HFF-Myc (cell line): ENCODE measurements at regions not wholly inside any gene's neighbourhood (a gene's known extent, or its start where the extent isn't known, plus 50 kb on each side); places are given as distances from the start of the nearest gene placed in this dataset.
"Not testable (repeated sequence)": the region's sequence is repeated elsewhere in the genome, so short reads cannot be mapped to it uniquely, and the experiment has no call there.

ENCODE experiments used
- DNase-seq: peaks from one replicate; pipeline ENCODE4 v3.0.0-alpha.2; 2011; ENCODE audit warnings: low read depth; ENCODE audit errors: extremely low read depth
- H3K4me3 ChIP-seq: replicated peaks from 2 replicates; pipeline ENCODE4 v1.5.1; 2011; ENCODE audit warnings: low read depth, mild to moderate bottlenecking, control low read depth, low read length
- TF ChIP-seq, protein P1 (sequence below): IDR thresholded peaks from 2 replicates; pipeline ENCODE4 v1.5.1; 2012; ENCODE audit warnings: mild to moderate bottlenecking, low read depth, low read length, control low read depth; ENCODE audit errors: missing control alignments

DNA sequence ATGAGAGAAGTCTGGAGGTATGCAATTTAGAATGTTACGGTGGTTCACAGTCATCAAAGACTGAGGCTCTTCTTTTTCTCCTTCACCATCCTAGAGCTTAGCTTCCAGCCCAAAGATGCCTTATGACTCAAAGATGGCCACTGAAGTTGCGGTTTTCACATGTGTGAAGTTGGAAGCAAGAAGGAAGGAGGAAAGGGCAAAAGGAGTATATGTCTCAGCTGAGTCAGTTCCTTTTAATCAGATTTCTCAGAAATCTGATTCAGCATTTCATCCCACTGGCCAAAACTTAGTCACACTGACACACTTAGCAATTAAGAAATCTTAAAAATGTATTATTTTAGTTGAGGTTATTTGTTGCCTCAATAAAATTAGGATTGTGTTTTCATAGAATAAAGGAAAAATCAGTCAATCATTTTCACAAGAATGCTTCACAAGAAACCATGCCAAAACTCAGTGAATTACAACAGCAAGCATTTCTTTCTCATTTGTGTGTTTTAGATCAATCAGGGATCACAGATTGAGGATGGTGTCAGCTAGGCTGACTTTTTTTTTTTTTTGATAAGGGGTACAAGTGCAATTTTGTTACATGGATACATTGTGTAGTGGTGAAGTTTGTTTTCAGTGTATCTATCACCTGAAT is 211.1 kb upstream of the GADL1 start:
- TF ChIP-seq, protein P1, sequence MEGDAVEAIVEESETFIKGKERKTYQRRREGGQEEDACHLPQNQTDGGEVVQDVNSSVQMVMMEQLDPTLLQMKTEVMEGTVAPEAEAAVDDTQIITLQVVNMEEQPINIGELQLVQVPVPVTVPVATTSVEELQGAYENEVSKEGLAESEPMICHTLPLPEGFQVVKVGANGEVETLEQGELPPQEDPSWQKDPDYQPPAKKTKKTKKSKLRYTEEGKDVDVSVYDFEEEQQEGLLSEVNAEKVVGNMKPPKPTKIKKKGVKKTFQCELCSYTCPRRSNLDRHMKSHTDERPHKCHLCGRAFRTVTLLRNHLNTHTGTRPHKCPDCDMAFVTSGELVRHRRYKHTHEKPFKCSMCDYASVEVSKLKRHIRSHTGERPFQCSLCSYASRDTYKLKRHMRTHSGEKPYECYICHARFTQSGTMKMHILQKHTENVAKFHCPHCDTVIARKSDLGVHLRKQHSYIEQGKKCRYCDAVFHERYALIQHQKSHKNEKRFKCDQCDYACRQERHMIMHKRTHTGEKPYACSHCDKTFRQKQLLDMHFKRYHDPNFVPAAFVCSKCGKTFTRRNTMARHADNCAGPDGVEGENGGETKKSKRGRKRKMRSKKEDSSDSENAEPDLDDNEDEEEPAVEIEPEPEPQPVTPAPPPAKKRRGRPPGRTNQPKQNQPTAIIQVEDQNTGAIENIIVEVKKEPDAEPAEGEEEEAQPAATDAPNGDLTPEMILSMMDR: no peak
- no peak overlapping the region for H3K4me3 ChIP-seq
- DNase-seq: peak; percentile 79

DNA sequence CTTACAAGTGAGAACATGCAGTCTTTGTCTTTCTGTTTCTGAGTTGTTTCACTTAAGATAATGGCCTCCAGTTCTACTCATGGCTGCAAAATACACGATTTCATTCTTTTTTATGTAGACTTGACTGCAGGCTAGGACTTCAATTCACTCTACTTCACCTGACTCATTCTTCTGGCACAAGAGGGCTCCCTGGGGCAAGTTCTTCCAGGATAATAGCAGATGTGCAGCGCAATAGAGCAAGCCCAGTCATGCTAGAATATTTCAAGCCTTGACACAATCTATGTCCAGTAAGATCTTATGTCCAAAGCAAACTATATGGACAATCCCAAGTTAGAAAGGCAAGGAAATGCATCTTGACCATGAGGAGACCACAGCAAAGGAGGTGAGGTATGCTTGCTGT is 211.7 kb upstream of the GADL1 start:
- DNase-seq: peak; percentile 49
- H3K4me3 ChIP-seq: no peak overlapping the region
- TF ChIP-seq, protein P1: no peak

DNA sequence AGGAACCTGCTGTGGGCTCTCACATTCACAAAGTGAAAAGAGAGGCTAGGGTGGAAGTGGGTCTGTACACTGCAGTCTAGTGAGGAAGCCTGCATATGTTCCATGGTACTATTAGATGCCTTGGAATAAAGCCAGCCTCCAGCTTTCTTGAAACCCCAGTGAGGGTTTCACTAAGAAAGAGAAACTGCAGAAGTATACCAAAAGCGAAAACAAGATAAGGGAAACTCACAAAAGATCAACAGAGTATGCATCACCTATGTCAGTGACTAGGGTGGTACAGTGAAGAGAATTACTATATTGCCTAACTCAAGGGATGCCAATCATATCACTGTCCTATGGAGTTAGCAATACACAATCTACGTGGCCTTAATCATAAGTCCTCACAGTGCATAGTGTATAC is 212.5 kb upstream of the GADL1 start:
- no peak for DNase-seq
- TF ChIP-seq, protein P1: no peak
- H3K4me3 ChIP-seq: no peak overlapping the region

DNA sequence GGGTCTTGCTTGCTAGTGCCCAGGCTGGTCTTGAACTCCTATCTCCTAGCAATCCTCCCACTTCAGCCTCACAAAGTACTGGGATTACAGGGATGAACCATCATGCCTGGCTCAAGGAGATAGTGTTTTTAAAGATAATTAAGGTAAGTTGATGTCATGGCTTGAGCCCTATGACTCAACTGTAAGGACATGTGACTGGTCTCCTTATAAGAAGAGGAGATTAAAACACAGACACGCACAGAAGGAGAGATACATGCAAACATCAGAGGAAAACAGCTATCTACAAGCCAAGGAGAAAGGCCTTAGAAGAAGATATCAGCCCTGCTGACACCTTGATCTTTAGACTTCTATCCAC is 220.4 kb upstream of the GADL1 start:
- TF ChIP-seq, protein P1: no peak
- no peak overlapping the region for H3K4me3 ChIP-seq
- no peak for DNase-seq

DNA sequence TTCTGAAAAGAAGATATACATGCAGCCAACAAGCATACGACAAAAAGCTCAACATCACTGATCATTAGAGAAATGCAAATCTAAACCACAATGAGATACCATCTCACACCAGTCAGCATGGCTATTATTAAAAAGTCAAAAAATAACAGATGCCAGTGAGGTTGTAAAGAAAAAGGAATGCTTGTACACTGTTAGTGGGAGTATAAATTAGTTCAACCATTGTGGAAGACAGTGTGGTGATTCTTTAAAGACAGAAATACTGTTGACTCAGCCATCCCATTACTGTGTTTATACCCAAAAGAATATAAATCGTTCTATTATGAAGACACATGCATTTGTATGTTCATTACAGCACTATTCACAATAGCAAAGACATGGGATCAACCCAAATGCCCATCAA is 221.1 kb upstream of the GADL1 start:
- not testable (repeated sequence) for DNase-seq, H3K4me3 ChIP-seq

DNA sequence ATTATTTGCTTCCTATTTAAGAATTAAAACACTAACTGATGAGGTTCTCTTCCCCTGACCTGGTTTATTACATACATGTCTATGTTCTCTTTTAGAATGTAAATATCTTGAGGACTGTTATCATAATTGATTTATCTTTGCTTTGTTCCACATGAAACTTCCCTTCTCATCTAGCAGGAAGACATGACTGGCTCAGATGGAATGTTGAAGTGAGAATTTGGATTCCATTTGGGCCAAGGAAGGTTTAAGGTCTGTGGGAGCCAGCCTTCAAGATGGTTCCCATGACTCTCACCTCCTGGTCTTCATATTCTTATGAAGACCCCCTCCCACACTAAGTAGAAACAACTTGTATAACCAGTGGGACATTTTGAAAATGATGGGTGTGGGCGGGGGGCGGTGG is 222.2 kb upstream of the GADL1 start:
- TF ChIP-seq, protein P1: no peak
- DNase-seq: no peak

DNA sequence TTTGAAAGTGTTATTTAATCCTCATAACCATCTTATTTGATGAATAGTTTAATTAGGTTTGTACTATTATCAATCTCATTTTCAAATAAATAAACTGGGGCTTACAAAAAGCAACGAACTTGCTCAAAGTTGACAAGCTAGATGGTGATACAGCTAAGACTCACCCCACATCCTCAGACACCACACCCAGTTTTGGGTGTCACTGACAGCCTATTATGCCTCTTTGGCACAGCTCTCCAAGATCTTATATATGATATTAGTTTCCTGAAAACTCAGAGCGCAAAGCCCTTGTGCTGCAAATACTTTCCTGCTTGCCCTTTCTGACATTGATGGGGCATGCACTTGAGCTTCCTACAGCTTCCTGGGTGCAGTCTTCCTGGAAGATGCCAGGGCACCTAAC is 223.4 kb upstream of the GADL1 start:
- no peak overlapping the region for H3K4me3 ChIP-seq
- TF ChIP-seq, protein P1: no peak
- no peak for DNase-seq

More for the DNA sequence above, 222.2 kb upstream of the GADL1 start:
- no peak overlapping the region for H3K4me3 ChIP-seq
